ENCODE measurements at regions not wholly inside any gene's neighbourhood (a gene's known extent, or its start where the extent isn't known, plus 50 kb on each side); places are given as distances from the start of the nearest gene placed in this dataset.

DNA sequence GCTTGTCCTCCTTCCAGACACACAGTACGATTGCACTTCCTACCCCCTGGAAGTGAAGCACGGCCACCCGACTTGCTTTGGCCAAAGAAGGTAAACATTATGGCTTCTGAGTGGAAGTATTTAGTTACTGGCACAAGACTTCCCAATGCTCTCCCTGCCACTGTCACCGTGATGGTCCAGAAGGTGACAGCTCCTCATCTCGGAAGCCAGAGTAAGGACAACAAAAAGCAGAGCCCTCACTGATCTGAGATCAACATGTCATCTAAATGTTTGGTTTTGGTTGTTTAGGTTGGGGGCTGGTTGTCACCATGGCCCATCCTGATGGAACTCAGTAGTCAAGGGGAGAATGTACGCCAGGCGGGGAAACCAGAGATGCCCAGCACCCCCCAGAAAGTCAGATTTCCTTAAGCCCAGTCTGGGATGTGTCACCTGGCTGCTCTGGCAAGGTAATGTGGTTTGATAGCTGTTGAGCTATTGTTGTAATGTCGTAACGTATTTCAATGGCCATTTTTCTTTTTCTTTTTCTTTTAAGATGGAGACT is 170.1 kb upstream of the ZNF536 start:
- TF ChIP-seq POLR2AphosphoS5 (IDR thresholded peaks at IDR 0.05) (no peak), POLR2A (IDR thresholded peaks at IDR 0.05) (no peak)
- TF ChIP-seq, protein P1, sequence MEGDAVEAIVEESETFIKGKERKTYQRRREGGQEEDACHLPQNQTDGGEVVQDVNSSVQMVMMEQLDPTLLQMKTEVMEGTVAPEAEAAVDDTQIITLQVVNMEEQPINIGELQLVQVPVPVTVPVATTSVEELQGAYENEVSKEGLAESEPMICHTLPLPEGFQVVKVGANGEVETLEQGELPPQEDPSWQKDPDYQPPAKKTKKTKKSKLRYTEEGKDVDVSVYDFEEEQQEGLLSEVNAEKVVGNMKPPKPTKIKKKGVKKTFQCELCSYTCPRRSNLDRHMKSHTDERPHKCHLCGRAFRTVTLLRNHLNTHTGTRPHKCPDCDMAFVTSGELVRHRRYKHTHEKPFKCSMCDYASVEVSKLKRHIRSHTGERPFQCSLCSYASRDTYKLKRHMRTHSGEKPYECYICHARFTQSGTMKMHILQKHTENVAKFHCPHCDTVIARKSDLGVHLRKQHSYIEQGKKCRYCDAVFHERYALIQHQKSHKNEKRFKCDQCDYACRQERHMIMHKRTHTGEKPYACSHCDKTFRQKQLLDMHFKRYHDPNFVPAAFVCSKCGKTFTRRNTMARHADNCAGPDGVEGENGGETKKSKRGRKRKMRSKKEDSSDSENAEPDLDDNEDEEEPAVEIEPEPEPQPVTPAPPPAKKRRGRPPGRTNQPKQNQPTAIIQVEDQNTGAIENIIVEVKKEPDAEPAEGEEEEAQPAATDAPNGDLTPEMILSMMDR (IDR thresholded peaks at IDR 0.05) = no peak
